Tibial artery (tissue), 4 donors: ENCODE measurements at regions not wholly inside any gene's neighbourhood (a gene's known extent, or its start where the extent isn't known, plus 50 kb on each side); places are given as distances from the start of the nearest gene placed in this dataset.
"Not testable (repeated sequence)": the region's sequence is repeated elsewhere in the genome, so short reads cannot be mapped to it uniquely, and the experiment has no call there.

Experiments used
- DNase-seq, 2 donors: peaks; one replicate each; pipeline ENCODE4 v3.0.0-alpha.2; 2019
- H3K27ac ChIP-seq, 2 donors: fragments of 200-600 bp; sonication (generic) in 1 of 2; 1 replicate in 1 of 2; 2 replicates in 1 of 2; pipeline ENCODE4 v1.5.1; 2018 to 2019; ENCODE audit warnings: mild to moderate bottlenecking in 1 of 2
- H3K27me3 ChIP-seq, 2 donors: fragments of 200-600 bp; sonication (generic) in 1 of 2; one replicate each; pipeline versions ENCODE4 v1.5.1 to v1.6.0; 2016 to 2019
- H3K36me3 ChIP-seq, 3 donors: fragments of 200-600 bp; sonication (generic) in 2 of 3; one replicate each; pipeline ENCODE4 v1.5.1; 2016 to 2019; ENCODE audit warnings: mild to moderate bottlenecking in 2 of 3
- H3K4me1 ChIP-seq, 4 donors: fragments of 200-600 bp; sonication (generic) in 2 of 4; 1 replicate in 3 of 4; 2 replicates in 1 of 4; pipeline ENCODE4 v1.5.1; 2016 to 2019
- H3K4me3 ChIP-seq, 2 donors: fragments of 200-600 bp; sonication (generic) in 1 of 2; 1 replicate in 1 of 2; 2 replicates in 1 of 2; pipeline ENCODE4 v1.5.1; 2018 to 2019; ENCODE audit warnings: mild to moderate bottlenecking in 2 of 2
- H3K9me3 ChIP-seq, 3 donors: fragments of 200-600 bp; sonication (generic) in 1 of 3; one replicate each; pipeline ENCODE4 v1.5.1; 2016 to 2019
- intact Hi-C: fragments of 100-400 bp; cut with DNase I; formaldehyde crosslinking; loops from one replicate; pipeline ENCODE4 v1.15.0; 2023; ENCODE audit warnings: low total_unique reads
- TF ChIP-seq, protein P1 (sequence below), 2 experiments: fragments of 200-600 bp in 1 of 2; fragments of 450-650 bp in 1 of 2; IDR thresholded peaks; one replicate each; pipeline ENCODE4 v1.5.1; 2017 to 2019; ENCODE audit warnings: antibody characterized with exemption in 2 of 2, mild to moderate bottlenecking in 1 of 2, moderate library complexity in 1 of 2

DNA sequence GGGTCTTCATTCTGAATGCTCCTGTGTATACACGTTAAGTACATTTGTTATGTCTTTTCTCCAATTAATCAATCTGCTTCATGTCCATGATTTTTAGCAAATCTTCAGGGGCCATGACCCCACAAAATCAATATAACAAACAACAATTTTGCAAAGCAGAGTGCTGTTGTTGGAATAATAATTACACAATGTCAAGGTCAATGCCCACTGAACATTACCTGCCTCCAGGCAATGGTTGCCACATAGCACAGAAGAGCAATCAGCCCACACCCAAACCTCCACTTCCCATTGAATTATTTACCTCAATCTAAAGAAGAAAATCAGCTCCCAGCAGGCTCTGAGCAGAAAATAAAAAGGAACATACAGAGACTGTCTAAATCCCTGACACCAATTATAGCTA, 208.8 kb upstream of the USP9Y start:
- no peaks in the 10 kb centered on the region for H3K9me3 ChIP-seq
- no peaks in the 10 kb centered on the region for H3K4me1 ChIP-seq
- no peaks in the 10 kb centered on the region for H3K36me3 ChIP-seq
- no peak for DNase-seq
- no peak overlapping the region for H3K27ac ChIP-seq
- intact Hi-C loops: no loop called here
- no peak overlapping the region for H3K4me3 ChIP-seq
- no peaks in the 10 kb centered on the region for H3K27me3 ChIP-seq
- TF ChIP-seq, protein P1, sequence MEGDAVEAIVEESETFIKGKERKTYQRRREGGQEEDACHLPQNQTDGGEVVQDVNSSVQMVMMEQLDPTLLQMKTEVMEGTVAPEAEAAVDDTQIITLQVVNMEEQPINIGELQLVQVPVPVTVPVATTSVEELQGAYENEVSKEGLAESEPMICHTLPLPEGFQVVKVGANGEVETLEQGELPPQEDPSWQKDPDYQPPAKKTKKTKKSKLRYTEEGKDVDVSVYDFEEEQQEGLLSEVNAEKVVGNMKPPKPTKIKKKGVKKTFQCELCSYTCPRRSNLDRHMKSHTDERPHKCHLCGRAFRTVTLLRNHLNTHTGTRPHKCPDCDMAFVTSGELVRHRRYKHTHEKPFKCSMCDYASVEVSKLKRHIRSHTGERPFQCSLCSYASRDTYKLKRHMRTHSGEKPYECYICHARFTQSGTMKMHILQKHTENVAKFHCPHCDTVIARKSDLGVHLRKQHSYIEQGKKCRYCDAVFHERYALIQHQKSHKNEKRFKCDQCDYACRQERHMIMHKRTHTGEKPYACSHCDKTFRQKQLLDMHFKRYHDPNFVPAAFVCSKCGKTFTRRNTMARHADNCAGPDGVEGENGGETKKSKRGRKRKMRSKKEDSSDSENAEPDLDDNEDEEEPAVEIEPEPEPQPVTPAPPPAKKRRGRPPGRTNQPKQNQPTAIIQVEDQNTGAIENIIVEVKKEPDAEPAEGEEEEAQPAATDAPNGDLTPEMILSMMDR (IDR thresholded peaks at IDR 0.05): no peak

DNA sequence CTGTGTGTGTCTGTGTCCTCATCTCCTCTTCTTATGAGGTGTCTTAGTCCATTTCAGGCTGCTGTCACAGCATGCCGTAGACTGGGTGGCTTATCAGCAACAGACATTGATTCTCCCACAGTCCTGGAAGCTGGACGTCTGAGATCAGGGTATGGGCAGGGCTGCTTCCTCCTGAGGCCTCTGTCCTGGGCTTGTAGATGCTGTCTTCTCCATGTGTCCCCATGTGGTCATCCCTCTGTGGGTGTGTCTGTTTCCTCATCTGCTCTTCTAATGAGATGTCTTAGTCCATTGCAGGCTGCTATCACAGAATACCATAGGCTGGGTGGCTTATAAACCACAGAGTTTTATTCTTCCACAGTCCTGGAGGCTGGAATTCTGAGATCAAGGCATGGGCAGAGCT, 205.0 kb upstream of the USP9Y start:
- no peaks in the 10 kb centered on the region for H3K4me1 ChIP-seq
- TF ChIP-seq, protein P1 (IDR thresholded peaks at IDR 0.05): no peak
- intact Hi-C loops: no loop called here

DNA sequence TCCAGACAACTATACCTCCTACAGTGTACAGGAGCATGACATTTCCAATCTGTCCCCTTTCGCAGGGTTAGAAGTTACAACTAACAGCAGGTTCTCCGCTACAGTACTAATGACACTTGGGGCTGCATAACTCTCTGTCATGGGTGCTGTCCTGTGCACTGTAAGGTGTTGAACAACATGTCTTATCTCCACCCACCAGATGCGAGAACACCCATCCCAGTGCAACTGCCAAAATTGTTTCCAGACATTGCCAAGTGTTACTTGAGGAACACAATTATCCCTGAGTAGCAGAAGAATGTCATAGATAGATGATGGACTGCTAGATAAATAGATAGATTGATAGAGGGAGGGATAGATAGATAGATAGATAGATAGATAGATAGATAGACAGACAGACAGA, 200.9 kb upstream of the USP9Y start:
- DNase-seq: no peak
- H3K4me1 ChIP-seq: no peaks in the 10 kb centered on the region
- no peak overlapping the region for H3K4me3 ChIP-seq
- intact Hi-C loops: no loop called here
- H3K9me3 ChIP-seq: no peaks in the 10 kb centered on the region
- H3K27me3 ChIP-seq: no peaks in the 10 kb centered on the region
- no peaks in the 10 kb centered on the region for H3K36me3 ChIP-seq
- TF ChIP-seq, protein P1 (IDR thresholded peaks at IDR 0.05): no peak
- no peak overlapping the region for H3K27ac ChIP-seq

More for the DNA sequence above, 205.0 kb upstream of the USP9Y start:
- H3K27me3 ChIP-seq: no peaks in the 10 kb centered on the region
- H3K4me3 ChIP-seq: no peak overlapping the region
- H3K36me3 ChIP-seq: no peaks in the 10 kb centered on the region
- H3K9me3 ChIP-seq: no peaks in the 10 kb centered on the region
- H3K27ac ChIP-seq: no peak overlapping the region
- DNase-seq: no peak

DNA sequence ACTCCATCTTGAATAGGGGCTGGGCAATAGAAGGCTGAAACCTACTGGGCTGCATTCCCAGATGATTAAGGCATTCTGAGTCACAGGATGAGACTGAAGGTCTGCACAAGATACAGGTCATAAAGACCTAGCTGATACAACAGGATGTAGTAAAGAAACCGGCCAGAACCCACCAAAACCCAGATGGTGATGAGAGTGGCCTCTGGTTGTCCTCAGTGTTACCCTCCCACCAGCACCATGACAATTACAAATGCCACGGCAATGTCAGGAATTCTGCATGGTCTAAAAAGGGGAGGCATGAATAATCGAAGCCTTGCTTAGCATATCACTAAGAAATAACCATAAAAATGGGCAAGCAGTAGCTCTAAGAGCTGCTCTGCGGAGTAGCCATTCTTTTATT, 197.0 kb upstream of the USP9Y start:
- H3K9me3 ChIP-seq, H3K36me3 ChIP-seq, H3K4me3 ChIP-seq, intact Hi-C loops, H3K27me3 ChIP-seq, H3K4me1 ChIP-seq, DNase-seq, H3K27ac ChIP-seq: not testable (repeated sequence)

DNA sequence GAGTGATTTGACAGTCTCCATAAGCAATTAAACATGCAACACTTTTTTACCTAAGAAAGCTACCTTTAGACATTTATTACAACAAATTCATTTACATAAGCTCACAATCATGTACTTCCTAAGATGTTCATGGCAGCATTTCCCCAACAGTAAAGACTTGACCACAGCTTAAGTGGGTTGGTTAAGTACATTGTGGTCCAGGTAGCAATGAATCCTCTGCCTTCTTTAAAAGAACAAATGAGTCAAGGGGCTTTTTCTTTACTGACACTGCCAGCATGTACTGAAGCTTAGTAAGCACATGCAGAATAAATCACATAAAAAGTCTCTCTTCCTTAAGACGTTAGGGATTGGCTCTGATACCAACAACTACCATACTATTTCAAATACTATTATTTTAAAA, 183.7 kb upstream of the USP9Y start:
- Histone ChIP-seq H3K9me3 (no peaks in the 10 kb centered on the region), H3K36me3 (no peaks in the 10 kb centered on the region), H3K4me1 (no peaks in the 10 kb centered on the region), H3K27ac (no peak overlapping the region), H3K4me3 (no peak overlapping the region), H3K27me3 (no peaks in the 10 kb centered on the region)
- TF ChIP-seq, protein P1 (IDR thresholded peaks at IDR 0.05): no peak
- intact Hi-C loops: no loop called here
- DNase-seq: no peak

DNA sequence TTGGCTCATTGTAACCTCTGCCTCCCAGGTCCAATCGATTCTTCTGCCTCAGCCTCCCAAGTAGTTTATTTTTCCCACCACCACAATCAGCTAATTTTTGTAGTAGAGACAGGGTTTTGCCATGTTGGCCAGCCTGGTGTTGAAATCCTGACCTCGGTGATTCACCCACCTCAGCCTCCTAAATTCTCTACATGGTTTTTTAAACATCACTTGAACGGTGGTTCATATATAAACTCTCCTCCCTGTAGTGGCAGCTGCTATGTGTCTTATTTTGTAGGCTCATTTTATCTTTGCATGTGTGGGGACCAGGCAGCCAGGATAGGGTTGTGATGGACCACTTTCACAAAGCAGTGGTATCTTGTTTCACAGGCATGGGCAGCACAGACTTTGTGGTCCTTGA, 175.8 kb upstream of the USP9Y start:
- intact Hi-C loops: no loop called here
- no peaks in the 10 kb centered on the region for H3K27me3 ChIP-seq
- no peak overlapping the region for H3K27ac ChIP-seq
- H3K9me3 ChIP-seq: no peaks in the 10 kb centered on the region
- TF ChIP-seq, protein P1 (IDR thresholded peaks at IDR 0.05): no peak
- DNase-seq: no peak
- no peaks in the 10 kb centered on the region for H3K36me3 ChIP-seq
- H3K4me1 ChIP-seq: no peaks in the 10 kb centered on the region
- no peak overlapping the region for H3K4me3 ChIP-seq
